Hindlimb muscle (tissue), 1 donor: ENCODE measurements at regions not wholly inside any gene's neighbourhood (a gene's known extent, or its start where the extent isn't known, plus 50 kb on each side); places are given as distances from the start of the nearest gene placed in this dataset.

Source experiments
- DNase-seq: peaks from one replicate; pipeline ENCODE4 v3.0.0-alpha.2; 2013

- DNase-seq, result no peak
Observed at GRCh38 chr13:111954661-111955411, 112.1 kb upstream of the SOX1 start.

GRCh38 chr13:111955412-111956065 lies 111.4 kb upstream of the SOX1 start:
- no peak for DNase-seq

- DNase-seq, result no peak
Observed at GRCh38 chr13:111956261-111957151, 110.4 kb upstream of the SOX1 start.

GRCh38 chr13:111957913-111958450 lies 109.0 kb upstream of the SOX1 start:
- DNase-seq, result no peak

DNA sequence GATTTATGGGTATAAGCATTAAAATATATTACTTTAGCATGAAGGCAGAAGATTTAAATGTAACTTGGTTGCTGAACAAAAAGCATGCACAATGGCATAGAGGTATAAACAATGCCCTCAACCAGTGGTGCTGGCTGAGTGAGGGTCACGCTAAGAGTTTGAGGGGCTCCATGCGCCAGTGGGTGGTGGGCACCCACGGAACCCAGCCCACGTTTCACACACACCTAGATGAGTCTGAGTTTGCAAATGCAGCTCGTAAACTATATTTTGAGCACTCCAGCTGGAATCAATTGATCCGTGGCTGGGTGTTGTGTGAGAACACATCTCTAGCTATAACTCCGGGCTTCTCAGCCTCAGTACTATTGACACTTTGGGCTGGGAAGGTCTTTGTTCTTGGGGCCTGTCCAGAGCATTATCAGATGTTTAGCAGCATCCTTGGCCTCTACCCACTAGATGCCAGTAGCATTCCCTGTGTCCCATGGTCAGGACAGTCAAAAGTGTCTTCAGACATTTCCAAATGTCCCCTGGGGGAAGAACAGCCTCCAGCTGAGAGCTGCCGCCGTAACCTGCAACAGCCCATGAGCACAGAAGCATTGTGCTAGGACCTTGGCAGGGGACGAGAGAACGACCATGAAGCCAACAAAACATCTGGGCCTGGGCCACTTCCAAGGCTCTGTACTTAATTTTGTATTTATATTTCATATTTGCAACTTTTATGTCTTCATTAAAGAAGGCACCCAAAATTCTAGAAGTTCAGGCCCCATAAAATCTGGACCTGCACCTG lies 108.1 kb upstream of the SOX1 start:
- no peak for DNase-seq

GRCh38 chr13:111960152-111960772 lies 106.7 kb upstream of the SOX1 start:
- no peak for DNase-seq

- DNase-seq, result no peak
Observed at GRCh38 chr13:111961236-111961635, 105.7 kb upstream of the SOX1 start.

GRCh38 chr13:111961651-111962192 lies 105.2 kb upstream of the SOX1 start:
- no peak for DNase-seq

GRCh38 chr13:111962431-111962891 lies 104.5 kb upstream of the SOX1 start:
- no peak for DNase-seq

DNA sequence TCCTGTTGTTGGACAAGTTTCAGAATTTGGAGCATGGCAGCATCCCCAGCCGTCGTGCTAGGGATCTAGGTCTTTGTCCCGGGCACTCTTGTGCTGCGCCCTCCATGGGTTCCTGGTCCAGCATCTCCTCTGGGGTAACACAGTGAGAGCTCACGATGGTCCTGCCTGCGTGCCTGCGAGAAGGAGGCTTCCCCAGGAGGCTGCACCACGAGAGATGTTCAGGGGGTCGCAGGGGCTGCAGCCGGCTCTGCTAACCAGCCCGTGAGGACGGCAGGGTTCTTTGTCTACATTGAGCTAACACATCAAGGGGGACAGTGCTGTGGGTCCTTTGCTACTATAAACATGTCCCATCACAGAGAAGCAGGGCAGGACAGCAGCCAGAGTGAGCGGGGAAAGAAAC lies 103.9 kb upstream of the SOX1 start:
- DNase-seq, result no peak

- no peak for DNase-seq
Observed at GRCh38 chr13:111964411-111965035, 102.4 kb upstream of the SOX1 start.

DNA sequence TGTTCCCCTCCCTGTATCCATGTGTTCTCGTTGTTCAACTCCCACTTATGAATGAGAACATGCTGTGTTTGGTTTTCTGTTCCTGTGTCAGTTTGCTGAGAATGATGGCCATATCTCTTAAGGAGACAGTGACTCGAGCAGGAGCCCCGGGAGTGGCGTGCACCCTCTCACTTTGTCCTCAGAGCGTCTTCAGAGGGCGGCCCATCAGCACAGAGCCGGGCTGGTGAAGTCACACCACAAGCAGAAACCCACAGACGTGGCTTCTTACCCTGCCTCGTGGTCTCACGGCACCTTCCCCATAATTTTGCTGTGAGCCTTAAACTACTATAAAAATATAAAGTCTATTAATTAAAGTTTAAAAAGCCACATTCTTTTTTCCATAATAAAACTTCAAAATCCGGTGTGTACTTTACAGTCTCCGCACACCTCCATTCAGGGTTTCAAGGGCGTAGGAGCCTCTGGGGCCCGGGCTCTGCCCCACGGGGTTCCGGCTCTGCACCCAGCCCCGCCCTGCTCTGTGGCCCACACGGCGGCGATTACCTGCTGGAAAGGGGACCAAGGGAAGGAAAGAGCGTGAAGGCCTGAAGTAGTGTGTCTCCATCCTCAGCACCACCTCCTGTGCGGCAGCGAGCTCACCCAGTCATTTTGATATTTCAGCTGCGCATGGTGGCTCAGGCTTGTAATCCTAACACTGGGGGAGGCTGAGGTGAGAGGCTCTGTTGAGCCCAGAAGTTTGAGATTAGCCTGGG lies 101.3 kb upstream of the SOX1 start:
- no peak for DNase-seq

DNA sequence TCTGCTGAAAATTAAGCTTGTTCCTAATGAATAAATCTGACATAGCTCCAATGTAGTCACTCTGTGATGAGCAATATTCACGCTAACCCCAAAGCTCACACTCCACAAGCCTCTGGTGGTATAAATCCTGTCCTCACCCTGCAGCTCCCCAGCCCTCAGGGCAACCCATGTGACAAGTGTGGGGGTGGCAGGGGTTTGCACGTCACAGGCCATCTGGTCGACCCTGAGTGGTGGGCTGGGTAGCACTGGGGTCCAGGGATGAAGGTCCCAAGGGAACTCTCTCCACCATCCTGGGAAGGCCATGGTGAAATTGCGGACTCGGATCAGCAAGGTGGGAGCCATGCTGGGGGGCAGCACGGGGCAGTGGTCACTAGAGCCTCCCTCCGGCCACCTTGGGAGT lies 100.0 kb upstream of the SOX1 start:
- DNase-seq, result no peak

DNA sequence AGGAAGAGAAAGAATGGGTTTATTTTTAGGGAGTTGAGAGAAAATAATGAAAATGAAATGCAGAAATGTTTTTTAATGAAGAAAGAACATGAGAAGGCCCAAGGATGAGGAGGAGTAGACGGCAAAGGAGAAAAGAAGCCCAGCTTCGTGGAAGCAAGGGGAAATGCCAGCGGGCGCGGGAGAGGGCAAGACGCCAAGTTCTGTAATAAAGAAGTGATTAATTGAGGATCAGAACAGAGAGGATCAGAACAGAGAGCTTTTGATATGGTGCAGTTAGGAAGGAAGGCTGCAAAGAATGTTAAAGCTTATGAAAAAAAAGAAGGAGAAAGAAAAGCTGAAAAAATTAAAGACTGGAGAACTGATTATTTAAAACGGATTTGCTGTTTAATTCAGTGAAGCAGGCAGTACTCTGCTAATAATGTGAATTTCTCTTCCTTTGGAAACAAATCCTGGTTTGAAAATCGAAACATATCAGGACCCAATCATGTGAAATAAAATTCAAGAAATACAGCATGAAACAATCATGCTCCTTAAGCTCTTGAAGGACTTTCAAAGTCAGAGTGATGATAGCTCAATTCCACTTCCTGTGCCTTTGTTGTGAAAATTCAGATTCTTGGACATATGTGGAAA lies 99.3 kb upstream of the SOX1 start:
- DNase-seq, result no peak

- DNase-seq, result no peak
Observed at GRCh38 chr13:111968336-111969010, 98.5 kb upstream of the SOX1 start.

GRCh38 chr13:111969551-111970135 lies 97.3 kb upstream of the SOX1 start:
- no peak for DNase-seq

DNA sequence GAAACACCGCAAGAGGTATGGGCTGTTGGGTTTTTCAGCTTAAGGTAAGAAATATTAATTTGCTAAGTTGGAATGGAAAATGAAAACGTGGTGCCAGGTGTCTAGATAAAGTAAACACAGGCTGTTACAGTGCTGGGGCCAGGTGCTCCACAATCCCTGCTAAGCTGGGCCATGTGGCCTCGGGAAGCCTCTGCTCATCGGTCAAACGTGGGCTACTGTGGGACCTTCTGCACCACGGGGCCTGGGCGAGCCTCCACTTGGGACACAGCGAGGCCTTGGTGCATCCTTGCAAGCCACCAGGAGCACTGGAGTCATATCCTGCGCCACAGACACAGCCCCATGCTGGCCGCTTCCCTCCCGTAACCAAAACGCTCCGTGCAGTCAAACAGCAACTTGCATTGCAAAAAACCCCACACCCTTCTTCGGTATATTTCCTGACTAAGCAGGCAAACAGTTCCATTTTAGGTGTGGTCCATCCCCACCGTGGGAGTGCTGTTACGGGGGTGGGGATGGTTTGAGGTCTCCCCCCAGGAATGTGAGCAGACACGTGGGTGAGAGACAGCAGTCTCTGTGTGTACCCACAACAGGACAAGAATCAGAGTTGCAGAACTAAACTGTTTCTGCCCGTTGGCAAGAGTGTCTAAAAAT lies 96.3 kb upstream of the SOX1 start:
- no peak for DNase-seq
